ENCODE measurements at regions not wholly inside any gene's neighbourhood (a gene's known extent, or its start where the extent isn't known, plus 50 kb on each side); places are given as distances from the start of the nearest gene placed in this dataset.

- DNase-seq, result no peak
These were observed 119.3 kb upstream of the SERPIND1 start for GRCh38 chr22:20654343-20655208.

- no peak for DNase-seq
These were observed 118.3 kb upstream of the SERPIND1 start for GRCh38 chr22:20655623-20656022.

- no peak for DNase-seq
These were observed 117.4 kb upstream of the SERPIND1 start for GRCh38 chr22:20656516-20656901.

GRCh38 chr22:20656902-20657836 lies 116.7 kb upstream of the SERPIND1 start:
- DNase-seq, result no peak

All from activated T-cell treated with anti-CD3 and anti-CD28 coated beads, Interleukin-2, amount 50 U/mL, for 48 hours (primary cell).